GM12875 (cell line): ENCODE measurements at regions not wholly inside any gene's neighbourhood (a gene's known extent, or its start where the extent isn't known, plus 50 kb on each side); places are given as distances from the start of the nearest gene placed in this dataset.

Experiments
- H3K4me3 ChIP-seq: one replicate; pipeline ENCODE4 v1.5.1; 2011; ENCODE audit warnings: low read depth, low read length, control low read depth
- CTCF ChIP-seq: IDR thresholded peaks from 2 replicates; pipeline ENCODE4 v1.5.1; 2011; ENCODE audit warnings: low read depth, mild to moderate bottlenecking, control low read depth, inconsistent platforms, low read length, moderate library complexity, borderline replicate concordance; ENCODE audit not compliant: insufficient read depth

GRCh38 chr13:90806016-90806615 lies 541.4 kb upstream of the MIR17HG start:
- H3K4me3 ChIP-seq, result no peak overlapping the region
- TF ChIP-seq CTCF, result no peak

- no peak for TF ChIP-seq CTCF
- H3K4me3 ChIP-seq, result no peak overlapping the region
Observed at GRCh38 chr13:90806892-90807291, 540.6 kb upstream of the MIR17HG start.

GRCh38 chr13:90808838-90809237 lies 538.6 kb upstream of the MIR17HG start:
- TF ChIP-seq CTCF, result no peak
- no peak overlapping the region for H3K4me3 ChIP-seq

GRCh38 chr13:90824032-90824431 lies 523.5 kb upstream of the MIR17HG start:
- no peak overlapping the region for H3K4me3 ChIP-seq
- TF ChIP-seq CTCF, result no peak

- no peak for TF ChIP-seq CTCF
- H3K4me3 ChIP-seq, result no peak overlapping the region
Observed at GRCh38 chr13:90826688-90827087, 520.8 kb upstream of the MIR17HG start.

- TF ChIP-seq CTCF, result no peak
- H3K4me3 ChIP-seq, result no peak overlapping the region
Observed at GRCh38 chr13:90830782-90831181, 516.7 kb upstream of the MIR17HG start.

GRCh38 chr13:90833951-90834350 lies 513.5 kb upstream of the MIR17HG start:
- H3K4me3 ChIP-seq, result no peak overlapping the region
- no peak for TF ChIP-seq CTCF
